Hepatocyte (in vitro differentiated cells): ENCODE measurements at regions not wholly inside any gene's neighbourhood (a gene's known extent, or its start where the extent isn't known, plus 50 kb on each side); places are given as distances from the start of the nearest gene placed in this dataset.

ENCODE experiments used
- EZH2 ChIP-seq: fragments of 200-600 bp; sonication (generic); IDR thresholded peaks from 2 replicates; pipeline ENCODE4 v1.6.1; 2016; ENCODE audit warnings: antibody characterized with exemption, mild to moderate bottlenecking, borderline replicate concordance
- TF ChIP-seq, protein P1 (sequence below): fragments of 200-600 bp; sonication (generic); IDR thresholded peaks from 2 replicates; pipeline ENCODE4 v1.5.1; 2016; ENCODE audit warnings: antibody characterized with exemption, mild to moderate bottlenecking; ENCODE audit not compliant: poor library complexity

GRCh38 chr3:170644711-170645110 is 58.8 kb upstream of the SLC7A14 start:
- TF ChIP-seq, protein P1, sequence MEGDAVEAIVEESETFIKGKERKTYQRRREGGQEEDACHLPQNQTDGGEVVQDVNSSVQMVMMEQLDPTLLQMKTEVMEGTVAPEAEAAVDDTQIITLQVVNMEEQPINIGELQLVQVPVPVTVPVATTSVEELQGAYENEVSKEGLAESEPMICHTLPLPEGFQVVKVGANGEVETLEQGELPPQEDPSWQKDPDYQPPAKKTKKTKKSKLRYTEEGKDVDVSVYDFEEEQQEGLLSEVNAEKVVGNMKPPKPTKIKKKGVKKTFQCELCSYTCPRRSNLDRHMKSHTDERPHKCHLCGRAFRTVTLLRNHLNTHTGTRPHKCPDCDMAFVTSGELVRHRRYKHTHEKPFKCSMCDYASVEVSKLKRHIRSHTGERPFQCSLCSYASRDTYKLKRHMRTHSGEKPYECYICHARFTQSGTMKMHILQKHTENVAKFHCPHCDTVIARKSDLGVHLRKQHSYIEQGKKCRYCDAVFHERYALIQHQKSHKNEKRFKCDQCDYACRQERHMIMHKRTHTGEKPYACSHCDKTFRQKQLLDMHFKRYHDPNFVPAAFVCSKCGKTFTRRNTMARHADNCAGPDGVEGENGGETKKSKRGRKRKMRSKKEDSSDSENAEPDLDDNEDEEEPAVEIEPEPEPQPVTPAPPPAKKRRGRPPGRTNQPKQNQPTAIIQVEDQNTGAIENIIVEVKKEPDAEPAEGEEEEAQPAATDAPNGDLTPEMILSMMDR = no peak
- TF ChIP-seq EZH2 = no peak
